ENCODE measurements at regions not wholly inside any gene's neighbourhood (a gene's known extent, or its start where the extent isn't known, plus 50 kb on each side); places are given as distances from the start of the nearest gene placed in this dataset.

GRCh38 chr10:78774999-78775711 lies 293.6 kb upstream of the ZMIZ1 start:
- peaks cover 0 to 26% (median 12%) of the 10 kb centered on the region in 4 donors for H3K4me1 ChIP-seq
- no peak overlapping the region for H3K4me3 ChIP-seq
- no peaks in the 10 kb centered on the region for H3K9me3 ChIP-seq
- ATAC-seq = peak; percentile 86 to 93 (median 88)
- TF ChIP-seq POLR2A (IDR thresholded peaks at IDR 0.05) (no peak), CTCF (IDR thresholded peaks at IDR 0.05) (peak in 1 of 4 donors; percentile 7)
- peak; percentile 88 to 93 (median 92) for DNase-seq
- H3K27me3 ChIP-seq = no peaks in the 10 kb centered on the region
- no peaks in the 10 kb centered on the region for H3K36me3 ChIP-seq
- 6% methylated on average over 5 of the region's 14 CpGs for WGBS (ENCODE audit: insufficient coverage, low coverage, low lambda C conversion rate, missing lambda C conversion rate)
- intact Hi-C loops (cut with DNase I) = no loop called here
- peak overlapping the region; percentile 44 to 77 (median 53) for H3K27ac ChIP-seq

- Histone ChIP-seq H3K36me3 (no peaks in the 10 kb centered on the region), H3K9me3 (no peaks in the 10 kb centered on the region), H3K4me3 (no peak overlapping the region), H3K27ac (peak overlapping the region in 1 of 3 donors; percentile 77), H3K4me1 (peaks cover 0 to 26% (median 12%) of the 10 kb centered on the region in 4 donors), H3K27me3 (no peaks in the 10 kb centered on the region)
- intact Hi-C loops (cut with DNase I) = no loop called here
- ATAC-seq (no peak), DNase-seq (no peak)
- 23% methylated on average over 1 of the region's 1 CpG for WGBS (ENCODE audit: insufficient coverage, low coverage, low lambda C conversion rate, missing lambda C conversion rate)
- TF ChIP-seq POLR2A (IDR thresholded peaks at IDR 0.05) = no peak
- no peak for TF ChIP-seq CTCF (IDR thresholded peaks at IDR 0.05)
Observed at GRCh38 chr10:78775891-78776290, 292.9 kb upstream of the ZMIZ1 start.

- TF ChIP-seq POLR2A (IDR thresholded peaks at IDR 0.05) (no peak), CTCF (IDR thresholded peaks at IDR 0.05) (no peak)
- Histone ChIP-seq H3K27me3 (no peaks in the 10 kb centered on the region), H3K4me3 (no peak overlapping the region), H3K4me1 (peaks cover 0 to 26% (median 12%) of the 10 kb centered on the region in 4 donors), H3K36me3 (no peaks in the 10 kb centered on the region), H3K27ac (no peak overlapping the region), H3K9me3 (no peaks in the 10 kb centered on the region)
- DNase-seq (no peak), ATAC-seq (no peak)
- intact Hi-C loops (cut with DNase I) = no loop called here
- WGBS (ENCODE audit: insufficient coverage, low coverage, low lambda C conversion rate, missing lambda C conversion rate) = 66% methylated on average over 5 of the region's 6 CpGs
Observed at GRCh38 chr10:78776756-78777155, 292.0 kb upstream of the ZMIZ1 start.

GRCh38 chr10:78777466-78777865 lies 291.3 kb upstream of the ZMIZ1 start:
- H3K9me3 ChIP-seq = no peaks in the 10 kb centered on the region
- H3K27me3 ChIP-seq = no peaks in the 10 kb centered on the region
- peaks cover 0 to 26% (median 12%) of the 10 kb centered on the region in 4 donors for H3K4me1 ChIP-seq
- no CpG with 5 or more reads among the region's 5 CpGs for WGBS (ENCODE audit: insufficient coverage, low coverage, low lambda C conversion rate, missing lambda C conversion rate)
- no peak for ATAC-seq
- intact Hi-C loops (cut with DNase I) = no loop called here
- DNase-seq = peak in 1 of 3 donors; percentile 42
- no peak overlapping the region for H3K4me3 ChIP-seq
- H3K27ac ChIP-seq = no peak overlapping the region
- H3K36me3 ChIP-seq = no peaks in the 10 kb centered on the region
- TF ChIP-seq POLR2A (IDR thresholded peaks at IDR 0.05) (no peak), CTCF (IDR thresholded peaks at IDR 0.05) (no peak)

Data from right lobe of liver (tissue), 6 donors.